ENCODE measurements at regions not wholly inside any gene's neighbourhood (a gene's known extent, or its start where the extent isn't known, plus 50 kb on each side); places are given as distances from the start of the nearest gene placed in this dataset.

DNA sequence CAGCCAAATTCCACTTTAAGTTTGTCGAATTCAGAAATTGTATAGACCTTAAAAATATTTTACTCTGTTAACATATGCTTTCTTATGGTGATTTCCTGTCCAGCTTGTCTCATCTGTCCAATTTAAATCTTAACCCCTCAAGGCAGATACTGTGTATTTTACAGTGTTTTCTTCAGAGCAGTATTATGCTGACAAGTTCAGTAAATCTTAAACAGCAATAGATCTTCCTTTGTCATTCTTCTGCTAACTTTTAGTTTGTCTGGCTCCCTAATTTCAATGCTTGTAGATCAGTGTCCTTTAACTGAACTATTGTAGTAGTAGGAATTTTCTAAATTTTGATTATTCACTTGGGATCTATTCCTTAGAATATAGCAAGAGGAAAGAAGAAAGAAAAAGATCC, 52.8 kb upstream of the MEIS1 start:
- DNase-seq: no peak

DNA sequence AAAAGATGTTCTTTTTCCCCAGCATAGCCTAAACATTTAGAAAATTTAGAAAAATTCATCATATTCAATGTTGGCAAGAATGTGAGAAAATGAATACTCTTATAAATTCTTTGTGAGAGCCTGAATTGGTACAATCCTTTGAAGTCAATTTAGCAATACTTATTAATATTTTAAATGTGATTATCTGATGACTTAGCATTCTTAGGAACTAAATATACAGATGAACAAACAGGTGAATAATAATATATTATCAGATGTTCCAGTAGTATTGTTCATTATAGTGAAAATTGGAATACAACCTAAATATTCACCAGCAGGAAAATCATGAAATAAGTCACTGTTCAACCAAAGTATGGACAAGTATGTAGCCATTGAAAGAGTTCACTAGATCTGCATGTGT, 55.5 kb upstream of the MEIS1 start:
- DNase-seq: no peak

DNA sequence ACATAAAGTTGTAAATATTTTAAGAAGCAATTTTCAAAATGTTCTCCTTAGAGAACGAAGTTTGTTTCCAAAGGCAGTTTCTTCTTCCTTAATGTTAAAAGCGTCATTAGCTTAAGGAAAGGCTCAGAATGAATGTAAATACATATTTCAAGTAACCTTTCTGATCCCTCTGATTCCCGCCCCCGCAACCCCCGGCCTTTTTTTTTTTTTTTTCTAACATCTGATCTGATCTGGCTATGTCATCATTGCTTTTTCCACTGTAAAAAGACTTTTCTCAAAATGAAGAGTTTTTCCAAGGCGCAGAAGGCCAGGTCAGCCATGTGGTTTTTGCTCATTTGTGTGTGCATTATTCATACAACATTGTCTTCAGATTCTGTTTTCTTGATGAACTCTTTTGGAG, 57.1 kb upstream of the MEIS1 start:
- no peak for DNase-seq

DNA sequence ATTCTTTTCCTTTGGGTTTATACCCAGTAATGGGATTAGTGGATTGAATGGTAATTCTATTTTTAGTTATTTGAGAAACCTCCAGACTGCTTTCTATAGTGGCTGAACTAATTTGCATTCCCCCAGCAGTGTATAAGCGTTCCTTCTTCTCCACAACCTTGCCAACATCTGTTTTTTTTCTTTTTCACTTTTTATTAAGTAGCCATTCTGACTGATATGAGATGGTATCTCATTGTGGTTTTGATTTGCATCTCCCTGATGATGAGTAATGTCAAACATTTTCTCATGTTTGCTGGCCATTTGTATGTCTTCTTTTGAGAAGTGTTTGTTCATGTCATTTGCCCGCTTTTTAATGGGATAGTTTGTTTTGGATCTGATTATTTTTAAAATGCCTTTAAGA, 64.1 kb upstream of the MEIS1 start:
- no peak for DNase-seq

DNA sequence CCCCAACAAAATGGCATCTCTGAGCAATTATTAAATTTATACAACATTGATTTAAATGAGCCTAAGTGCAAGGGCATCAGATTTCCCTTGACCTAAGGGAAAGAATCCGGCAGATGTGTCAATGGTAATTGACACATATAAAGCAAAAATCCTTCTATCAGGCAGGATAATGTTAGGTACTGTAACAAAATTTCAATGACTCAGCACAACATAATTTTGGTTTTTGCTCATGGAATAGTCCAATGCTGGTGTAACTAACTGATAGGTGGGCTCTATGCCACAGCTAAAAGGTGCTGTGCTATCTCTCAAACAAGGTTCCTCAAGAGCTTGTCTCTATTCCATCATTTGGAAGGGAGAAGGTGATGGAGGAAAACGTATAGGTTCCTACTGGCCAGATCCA, 68.3 kb upstream of the MEIS1 start:
- no peak for DNase-seq

DNA sequence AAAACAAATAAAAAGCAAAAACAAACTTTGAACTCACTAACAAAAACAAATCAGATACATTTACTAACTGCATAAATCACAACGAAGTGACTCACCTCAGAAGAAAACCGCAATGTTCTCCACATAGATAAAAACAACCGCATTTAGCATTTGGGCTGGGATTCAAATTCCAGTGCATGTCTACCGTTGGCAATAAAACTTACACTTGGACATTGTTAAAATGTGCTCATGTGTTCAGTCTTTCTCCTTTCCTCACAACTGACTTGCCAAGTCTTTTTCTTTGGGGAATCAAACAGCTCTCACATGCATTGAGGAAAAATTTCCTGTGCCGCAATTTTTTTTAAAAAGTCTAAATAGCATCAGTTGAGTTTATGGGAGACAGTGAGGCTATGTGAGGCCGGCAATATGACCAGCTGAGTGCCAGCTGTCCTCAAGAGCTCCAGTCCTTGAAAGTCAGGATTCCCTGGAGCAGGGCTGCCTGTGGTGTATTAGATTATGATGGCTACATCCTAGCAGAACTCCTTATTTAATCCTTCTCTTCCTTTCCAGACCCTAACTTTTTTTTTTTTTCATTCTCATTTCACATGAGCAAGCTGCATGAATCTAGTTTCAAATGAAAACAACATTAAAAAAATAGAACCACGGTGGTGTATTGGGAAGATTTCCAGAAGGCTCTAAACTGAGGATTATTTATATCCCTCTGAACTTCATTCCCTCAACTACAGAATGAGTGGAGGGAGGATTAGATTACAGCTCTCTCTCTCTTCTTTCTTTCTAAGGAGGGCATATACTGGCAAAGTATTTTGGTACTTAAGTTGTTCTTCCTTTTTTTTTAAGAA, 70.2 kb upstream of the MEIS1 start:
- DNase-seq: peak in 1 of 3 experiments; percentile 19

DNA sequence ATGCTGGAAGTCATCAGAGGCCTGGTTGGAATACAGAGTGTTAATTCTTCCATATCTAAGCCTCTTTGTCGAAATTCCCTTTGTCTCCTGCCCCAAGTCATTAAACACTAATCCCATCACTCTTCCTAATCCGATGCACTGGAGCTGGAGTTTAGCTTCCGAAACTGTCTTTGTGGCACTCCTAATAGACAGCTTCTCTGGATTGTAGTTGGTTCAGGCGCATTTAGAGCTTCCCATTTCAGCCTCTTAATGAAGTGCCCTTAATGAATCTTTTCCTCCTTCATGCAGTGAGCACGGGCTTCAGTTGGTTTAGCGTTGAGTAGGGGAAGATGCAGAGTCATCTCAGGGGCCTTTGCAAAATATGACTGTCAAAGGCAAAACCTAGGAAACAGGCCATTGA, 72.2 kb upstream of the MEIS1 start:
- DNase-seq: no peak

DNA sequence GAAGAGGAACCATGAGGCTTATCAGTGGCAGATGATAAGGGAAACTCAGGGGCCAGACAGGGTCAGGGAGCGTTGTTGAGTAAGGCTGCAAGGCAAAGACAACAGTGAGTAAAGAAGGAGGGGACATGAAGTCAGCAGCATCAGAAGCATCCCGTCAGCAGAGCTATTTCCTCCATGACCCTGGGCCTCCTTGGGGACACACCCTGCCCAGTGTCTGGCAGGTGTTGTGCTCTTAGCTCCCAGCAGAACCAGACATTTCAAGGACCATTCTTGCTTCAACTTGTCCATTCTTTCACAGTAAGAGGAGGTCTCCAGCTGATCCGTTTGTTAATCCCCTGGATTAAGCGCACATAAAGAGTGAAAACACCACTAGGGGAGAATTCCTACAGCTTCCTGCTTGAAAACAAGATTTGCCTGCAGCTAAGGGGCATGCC, 88.7 kb upstream of the MEIS1 start:
- DNase-seq: no peak

DNA sequence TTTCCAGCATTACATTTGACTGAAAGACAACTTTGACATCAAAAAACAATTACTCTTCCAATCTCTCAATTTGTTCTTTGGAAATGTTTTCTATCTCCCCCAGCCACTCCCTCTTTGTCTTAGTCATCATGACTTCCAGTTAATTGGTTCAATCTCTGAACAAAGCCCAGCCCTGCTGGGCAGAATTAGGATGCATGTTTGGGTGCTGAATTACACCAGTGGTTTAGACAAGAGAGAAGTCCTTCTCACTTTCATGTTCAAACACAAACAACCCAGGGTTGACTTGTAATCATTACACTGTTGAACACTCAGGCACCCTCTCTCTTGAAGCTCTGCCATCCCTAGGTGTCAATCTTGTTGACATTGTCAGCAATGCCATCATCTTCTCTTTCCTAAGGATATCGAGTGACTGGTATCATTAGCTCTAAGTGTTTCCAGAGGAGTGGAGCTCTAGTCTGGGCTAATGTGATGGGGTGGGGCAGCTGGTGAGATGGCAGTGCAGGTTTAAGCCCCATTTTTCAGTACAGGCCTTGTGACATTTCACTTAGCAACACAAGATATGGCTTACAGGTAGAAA, 90.8 kb upstream of the MEIS1 start:
- DNase-seq: no peak

DNA sequence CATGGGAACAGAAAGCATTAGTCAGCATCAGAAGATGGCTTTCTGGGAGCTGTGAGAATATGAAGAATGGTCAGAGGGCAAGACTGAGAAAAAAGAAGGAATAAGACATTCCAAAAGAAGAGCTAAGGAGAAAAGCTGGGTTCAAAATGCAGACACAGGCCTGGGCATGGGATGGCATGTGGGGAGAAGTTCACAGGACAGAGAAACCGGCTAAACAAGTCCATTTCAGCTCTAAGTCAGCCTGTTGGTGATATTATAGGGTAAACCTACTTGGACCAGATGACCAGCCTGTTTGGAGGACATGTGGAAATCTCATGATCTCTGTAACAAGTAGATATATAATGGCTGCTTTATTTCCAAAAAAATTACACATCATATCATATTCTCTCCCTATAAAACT, 91.7 kb upstream of the MEIS1 start:
- DNase-seq: no peak

DNA sequence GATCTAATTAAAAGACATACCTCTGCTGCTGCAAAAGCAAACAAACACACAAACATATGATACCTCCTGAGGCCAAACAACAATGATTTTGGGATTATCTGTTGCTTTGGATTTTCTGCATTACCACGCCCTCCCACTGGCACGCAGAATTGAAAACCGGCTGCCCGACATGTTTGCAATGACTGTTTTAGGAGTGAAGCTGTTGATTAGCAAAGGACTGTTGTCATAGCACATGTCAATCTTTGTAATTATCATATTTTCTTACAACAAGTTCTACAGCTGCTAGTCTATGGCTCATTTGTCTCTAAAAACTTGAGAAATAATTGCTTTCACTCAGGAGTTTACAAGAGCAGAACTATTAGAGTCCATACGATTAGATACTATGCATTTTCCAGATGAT, 94.4 kb upstream of the MEIS1 start:
- peak in 1 of 3 experiments; percentile 44 for DNase-seq

DNA sequence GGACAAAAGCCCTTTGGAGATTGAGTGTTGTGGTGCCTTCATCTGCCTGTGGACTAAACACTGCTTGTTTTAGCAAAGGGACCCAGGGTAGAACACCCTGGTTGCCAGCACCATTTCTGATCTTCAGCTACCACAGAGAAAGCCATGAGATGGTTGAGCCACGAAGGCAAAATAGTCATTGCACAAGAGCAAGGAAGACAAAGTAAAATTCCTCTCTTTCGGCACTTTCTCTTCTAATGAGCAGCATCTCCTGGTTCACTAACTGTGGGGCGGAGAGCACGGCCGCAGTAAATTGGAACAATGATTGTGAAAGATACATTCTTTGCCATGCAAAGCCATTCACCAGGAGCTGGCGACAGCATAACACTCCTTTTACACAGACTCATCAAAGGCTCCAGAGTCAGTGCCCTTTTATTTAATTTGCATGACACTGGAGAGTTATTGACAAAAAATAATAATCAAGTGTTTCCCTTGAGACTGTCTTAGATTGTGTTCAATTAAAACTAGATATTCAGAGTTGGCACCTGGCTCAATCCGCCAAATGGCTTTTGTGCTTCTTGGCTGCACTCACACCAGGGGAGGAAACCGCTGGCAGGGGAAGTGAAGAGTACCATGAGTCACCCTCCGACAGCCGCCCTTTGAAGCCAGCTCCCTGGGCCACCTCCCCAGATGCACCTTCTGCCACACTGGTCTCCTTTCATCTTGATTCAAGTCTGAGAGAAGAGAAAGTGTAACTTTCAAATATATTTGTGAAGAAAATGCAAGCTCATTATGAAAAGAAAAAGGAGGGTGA, 100.5 kb upstream of the MEIS1 start:
- DNase-seq: peak in 1 of 3 experiments; percentile 55

DNA sequence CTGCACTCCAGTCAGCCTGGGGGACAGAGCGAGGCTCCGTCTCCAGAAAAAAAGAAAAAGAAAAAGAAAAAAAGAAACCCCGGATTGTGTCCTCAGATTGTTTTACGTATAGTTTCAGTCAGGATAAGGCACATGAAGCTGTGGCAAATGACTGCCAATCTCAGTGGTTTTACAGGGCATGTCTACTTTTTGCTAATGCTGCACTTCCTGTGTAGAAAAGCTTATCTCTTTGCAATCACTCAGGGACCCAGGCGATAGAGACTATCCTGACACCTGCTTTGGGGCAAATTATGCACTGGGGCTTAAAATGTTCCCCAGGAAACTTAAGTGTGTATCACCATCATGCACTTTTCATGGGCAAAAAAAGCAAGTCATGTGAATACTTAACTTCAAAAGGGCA, 103.7 kb upstream of the MEIS1 start:
- no peak for DNase-seq

DNA sequence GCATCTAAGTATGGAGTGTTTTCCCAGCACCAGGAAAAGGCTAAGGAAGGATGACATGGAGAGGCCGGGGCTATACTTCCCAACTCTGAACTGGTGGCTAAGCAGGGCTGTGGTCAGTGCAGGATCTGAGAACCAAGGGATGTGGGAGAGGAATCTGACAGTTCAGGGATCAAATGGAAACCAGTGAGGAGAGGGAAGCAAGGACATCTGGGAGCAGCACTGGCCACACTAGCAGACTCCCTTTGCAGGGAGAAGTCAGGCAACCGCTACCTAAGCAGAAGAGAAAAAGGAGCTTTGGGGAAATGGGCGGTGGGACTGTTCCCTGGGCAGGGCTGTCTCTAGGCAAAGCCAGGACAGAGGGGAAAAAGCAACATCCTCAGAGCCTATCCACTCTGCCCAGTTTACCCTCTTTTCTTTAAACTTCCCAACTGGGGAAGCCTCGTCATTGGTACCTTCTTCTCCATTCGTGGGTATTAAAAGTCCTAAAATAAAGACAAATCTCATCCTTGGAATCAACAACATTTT, 105.8 kb upstream of the MEIS1 start:
- no peak for DNase-seq

DNA sequence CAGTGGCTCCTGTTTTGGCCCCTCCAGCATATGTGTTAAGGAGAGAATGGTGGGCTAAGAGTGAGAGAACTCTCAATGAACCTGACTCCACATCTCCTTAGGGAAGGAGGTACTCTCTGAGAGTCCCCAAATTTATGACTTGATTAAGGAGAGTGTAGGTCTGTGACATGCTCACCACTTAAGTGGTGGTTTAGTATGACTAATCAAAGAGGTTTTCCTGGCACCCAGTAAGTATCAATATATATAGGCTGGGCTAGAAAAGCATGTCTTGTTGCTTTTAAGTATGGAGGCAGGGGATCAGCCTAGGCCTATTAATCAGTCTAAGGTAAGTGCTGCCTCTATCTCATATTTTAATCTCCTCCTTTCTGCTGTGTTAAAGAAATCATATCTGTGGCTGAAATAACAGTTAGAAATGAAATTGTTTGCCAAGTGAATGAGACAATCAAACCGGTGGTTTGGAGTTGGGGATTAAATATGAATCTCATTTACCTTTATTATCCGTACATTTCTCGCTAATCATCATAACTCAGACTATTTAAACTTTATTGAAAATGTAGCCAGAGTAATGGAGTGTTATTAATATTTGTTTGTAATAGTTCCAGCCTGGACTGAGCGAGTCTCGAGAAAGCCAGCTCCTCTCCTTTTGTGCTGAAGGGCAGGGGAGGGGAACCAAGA, 107.7 kb upstream of the MEIS1 start:
- DNase-seq: no peak

DNA sequence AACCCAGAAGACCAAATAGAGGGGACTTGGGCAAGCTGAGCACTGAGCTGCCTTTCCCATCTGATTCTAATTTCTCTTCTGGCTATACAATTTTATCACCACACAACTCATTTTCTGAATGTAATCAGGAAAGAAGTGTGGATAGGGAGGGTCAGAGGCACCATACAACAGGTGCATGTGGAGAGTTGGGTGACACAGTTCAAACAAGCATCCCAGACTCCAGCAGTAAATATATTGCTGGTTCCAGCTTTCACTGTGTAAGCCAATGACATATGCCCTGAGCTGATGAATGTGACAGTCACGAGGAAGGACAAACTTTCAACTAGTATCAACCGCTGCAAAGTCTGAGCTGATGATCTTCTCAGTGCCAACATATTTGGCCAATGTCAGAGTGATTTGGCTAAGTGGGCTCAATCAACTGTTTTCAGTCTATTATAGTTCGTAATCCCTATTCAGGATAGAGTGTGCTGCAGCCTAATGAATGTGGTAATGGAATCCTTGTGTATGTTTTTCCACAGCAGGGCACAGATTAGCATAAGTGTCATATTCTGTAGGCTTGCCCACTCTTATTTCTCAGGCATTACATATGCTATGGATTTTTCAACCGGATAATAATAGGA, 109.9 kb upstream of the MEIS1 start:
- peak in 1 of 3 experiments; percentile 22 for DNase-seq

DNA sequence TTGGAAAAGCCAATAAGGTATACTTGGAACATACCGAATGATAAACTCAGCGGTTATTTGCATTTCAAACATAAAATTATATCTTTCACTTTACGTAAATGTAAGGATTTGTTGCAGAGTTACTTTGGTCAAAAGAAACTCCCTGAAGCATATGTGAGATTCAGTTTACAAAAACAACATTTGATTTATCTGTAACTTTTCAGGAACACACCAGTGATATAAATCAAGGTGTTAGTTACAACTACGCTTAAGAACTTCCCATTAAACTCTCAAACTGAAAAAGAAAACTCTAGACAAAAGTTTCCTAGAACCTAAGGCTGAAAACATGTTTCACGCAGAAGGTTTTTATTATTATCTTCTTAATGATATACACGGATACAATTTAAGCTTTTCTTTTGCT, 110.6 kb upstream of the MEIS1 start:
- DNase-seq: no peak

DNA sequence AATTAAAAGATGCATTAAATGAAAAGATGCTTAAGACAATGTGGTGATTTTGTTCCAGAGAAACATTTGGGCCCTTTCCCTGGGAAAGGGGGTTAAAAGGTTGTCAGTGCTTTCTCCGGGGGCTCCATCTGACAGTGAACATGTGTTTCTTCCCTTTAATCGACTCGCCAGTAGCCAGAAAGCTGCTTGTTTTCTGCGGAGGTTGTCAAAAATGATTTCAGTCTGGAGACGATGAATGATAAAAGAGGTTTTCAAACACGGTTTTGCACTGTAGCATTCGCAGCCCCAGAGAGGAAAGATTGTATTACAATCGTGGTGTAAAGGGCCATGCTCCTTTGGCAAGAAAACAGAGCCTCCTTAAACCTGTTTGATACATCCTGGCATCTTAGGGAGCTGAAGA, 111.5 kb upstream of the MEIS1 start:
- DNase-seq: peak in 1 of 3 experiments; percentile 58

DNA sequence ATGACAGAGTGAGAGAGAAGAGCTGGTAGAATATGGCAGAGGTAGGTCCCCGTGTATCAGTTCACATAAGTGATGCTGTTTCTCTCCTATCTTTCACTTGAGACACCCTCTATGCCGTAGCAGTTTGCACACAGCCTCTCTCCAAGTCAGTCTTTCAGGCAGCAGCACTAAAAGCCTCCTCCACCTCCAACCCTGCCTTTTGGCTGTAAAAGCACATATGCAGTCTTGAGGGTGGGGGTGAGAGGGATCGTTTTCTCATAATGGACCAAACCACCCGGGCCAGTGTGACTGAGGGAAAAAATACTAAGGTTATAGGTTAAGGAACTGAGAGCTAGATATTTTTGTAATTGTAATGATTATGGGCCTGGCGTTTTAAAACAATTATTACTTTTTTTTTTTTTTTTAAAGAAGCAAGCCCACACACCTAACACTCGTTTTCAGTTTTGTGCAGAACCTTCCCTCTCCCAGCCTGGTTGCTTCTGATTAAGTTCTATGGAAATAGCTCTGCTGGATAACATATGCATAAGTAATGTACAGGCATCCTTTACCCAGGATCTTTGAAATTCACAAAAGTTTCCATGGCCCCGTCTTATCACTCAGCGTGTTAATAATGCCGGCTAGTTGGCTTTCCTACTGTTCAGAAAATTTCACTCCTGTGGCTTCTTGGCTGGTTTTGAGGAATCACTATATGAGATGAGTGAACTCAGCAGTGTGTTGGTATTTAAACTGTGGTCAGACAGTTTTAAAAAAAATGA, 112.2 kb upstream of the MEIS1 start:
- DNase-seq: no peak

DNA sequence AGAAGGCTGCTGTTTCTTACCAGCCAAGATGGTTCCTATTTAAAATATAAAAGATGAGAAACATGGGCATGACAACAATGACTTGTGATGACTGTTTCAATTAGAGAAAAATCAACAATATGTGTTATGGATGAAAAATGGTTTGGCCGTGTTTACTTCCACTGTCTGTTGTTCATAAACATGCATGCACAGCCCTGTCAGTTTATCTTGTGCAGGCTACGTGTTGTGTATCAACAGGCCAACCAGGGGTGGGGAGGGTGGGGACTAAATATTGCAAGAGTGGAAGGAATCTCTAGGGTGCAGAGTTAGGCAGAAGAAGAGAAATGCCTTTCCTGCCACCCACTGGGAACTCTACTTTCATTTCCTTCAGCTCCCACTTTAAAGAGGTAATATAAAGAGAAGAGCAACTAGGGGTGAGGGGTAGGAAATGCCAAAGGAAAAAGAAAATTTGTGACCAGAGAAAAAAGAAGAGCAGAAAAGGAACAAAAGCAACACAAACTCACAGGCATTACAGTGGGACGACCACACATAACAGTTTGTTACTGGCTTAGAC, 116.8 kb upstream of the MEIS1 start:
- DNase-seq: no peak

DNA sequence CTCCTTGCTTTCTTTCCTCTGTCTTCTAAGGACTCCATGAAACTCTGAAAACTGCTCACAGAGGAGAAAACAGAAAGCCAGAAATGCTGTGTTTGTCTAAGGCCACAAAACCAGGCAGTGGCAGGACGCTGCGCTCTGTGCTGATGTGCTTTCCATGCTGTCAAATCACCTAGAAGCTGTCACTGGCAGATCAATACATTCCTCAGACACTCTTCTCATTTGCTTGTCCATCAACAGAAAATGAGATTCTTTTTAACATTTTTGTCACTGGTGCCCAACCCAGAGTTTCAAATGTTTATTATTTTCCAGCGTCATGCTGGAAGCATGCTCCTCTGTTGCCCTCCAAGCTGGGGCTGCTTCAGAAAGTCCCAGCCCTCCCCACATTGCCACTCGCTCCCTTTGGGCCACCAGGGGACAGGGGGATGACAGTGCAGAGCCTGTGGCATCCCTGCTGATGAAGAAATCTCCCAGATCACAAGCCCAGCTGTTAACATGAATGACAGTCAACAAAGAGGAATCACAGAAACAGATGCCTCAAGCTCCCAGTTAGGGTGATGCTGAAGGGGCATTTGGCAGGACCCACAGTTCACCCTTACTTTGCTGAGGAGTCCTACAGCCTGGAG, 117.5 kb upstream of the MEIS1 start:
- no peak for DNase-seq
